ENCODE measurements at regions not wholly inside any gene's neighbourhood (a gene's known extent, or its start where the extent isn't known, plus 50 kb on each side); places are given as distances from the start of the nearest gene placed in this dataset.
A peak's percentile ranks its signal among the peaks of the same experiment; 100 is the strongest.

GRCh38 chrX:42505016-42505415 is 272.9 kb downstream of the PPP1R2C start:
- peak in 1 of 2 experiments; percentile 1 for DNase-seq

- DNase-seq = no peak
These were observed 278.3 kb downstream of the PPP1R2C start for GRCh38 chrX:42499620-42500019.

- DNase-seq = no peak
These were observed 280.6 kb downstream of the PPP1R2C start for GRCh38 chrX:42497356-42497755.

DNA sequence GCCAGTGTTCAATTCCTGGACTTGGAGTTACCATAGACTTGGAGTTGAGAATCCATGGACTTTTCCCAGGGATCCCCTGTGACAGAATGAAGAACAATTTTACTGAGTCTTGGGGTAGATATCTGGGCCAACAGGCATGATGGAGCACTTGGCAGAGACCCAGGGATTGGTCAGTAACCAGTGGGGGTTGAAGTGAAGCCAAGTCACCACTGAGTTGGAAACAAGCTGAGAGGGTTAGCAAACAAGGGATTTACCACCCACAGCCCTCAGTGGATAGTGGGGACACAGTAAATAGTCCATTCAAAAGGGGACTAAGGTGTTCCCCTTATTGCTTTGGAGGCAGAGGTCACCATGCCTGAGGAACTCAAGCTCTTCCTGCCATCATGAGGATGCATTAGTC is 281.7 kb downstream of the PPP1R2C start:
- no peak for DNase-seq

GRCh38 chrX:42495139-42495538 is 282.8 kb downstream of the PPP1R2C start:
- DNase-seq = no peak

- no peak for DNase-seq
These were observed 286.6 kb downstream of the PPP1R2C start for GRCh38 chrX:42491137-42491907.

GRCh38 chrX:42490111-42490510 is 287.9 kb downstream of the PPP1R2C start:
- no peak for DNase-seq

GRCh38 chrX:42485601-42486000 is 292.4 kb downstream of the PPP1R2C start:
- DNase-seq = no peak

- DNase-seq = no peak
These were observed 293.7 kb downstream of the PPP1R2C start for GRCh38 chrX:42484233-42484632.

DNA sequence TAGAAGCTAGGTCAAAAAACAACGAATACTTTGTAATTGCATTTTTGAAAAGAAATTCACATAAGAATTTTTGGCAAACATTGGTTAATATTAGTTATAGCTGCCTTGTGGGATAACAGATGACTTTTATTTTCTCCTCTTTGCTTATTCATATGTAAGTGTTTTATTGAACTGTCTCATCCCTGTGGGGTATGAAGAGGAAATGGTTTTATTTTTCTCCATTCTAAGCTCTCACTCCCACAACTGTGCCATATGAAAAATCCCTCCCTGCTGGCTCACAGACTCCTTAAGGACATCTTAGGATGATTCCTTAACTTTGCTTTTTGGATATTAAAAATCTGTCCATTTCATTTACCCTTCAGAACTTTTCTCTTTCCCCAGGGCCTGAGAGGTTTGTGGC is 300.6 kb downstream of the PPP1R2C start:
- DNase-seq = no peak

GRCh38 chrX:42472727-42473126 is 305.2 kb downstream of the PPP1R2C start:
- no peak for DNase-seq

DNA sequence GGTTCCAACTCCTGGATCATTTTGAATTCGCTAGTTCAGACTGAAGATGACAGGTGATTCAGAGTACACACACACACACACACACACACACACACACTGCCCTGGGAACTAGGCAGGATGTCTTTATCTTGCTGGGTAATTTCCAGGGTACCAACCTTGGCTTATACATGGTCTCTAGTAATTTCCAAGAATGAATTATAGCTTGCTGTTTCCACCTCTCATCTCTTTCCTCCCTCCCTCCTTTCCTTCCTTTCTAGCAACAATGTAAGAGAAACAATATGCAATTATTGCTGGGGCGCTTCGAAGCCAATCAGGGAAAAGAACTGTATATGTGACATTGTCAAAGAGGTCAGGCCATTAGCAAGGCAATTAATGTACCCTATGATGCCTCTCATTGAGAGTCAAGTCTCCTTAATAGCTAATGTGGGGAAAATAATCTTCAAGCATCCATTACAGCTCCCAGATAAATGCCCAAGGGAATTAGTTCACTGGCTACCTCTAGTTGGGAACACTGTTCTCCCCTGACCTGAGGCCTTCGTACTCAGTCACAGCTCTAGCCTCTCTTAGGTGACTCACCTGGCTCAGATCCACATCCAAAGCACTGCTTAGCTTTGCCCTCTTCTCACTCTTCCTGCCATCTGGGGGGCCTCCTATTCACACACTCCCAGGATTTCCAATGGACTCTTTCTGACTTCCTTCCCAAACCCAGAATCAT is 311.5 kb downstream of the PPP1R2C start:
- no peak for DNase-seq

- no peak for DNase-seq
These were observed 312.1 kb downstream of the PPP1R2C start for GRCh38 chrX:42465821-42466220.

- DNase-seq = no peak
These were observed 314.1 kb downstream of the PPP1R2C start for GRCh38 chrX:42463706-42464490.

DNA sequence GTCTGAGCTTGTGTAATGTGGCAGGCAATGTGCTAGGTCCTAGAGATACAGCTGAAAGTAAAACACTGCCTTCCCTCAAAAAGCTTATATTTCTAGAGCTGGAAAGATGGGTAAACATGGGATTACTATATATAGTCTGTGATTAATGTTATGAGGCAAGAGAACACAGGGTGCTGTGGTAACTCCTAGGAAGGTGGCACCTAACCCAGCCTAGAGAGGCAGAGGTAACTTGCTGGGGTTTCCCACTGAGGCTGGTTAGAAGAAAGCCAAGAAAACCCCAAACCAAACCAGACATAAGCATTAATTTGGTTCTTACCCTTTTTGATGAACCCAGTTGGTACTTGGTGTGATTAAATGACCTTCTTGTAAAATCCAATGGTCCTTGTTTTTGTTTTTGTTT is 315.0 kb downstream of the PPP1R2C start:
- no peak for DNase-seq

- DNase-seq = no peak
These were observed 317.3 kb downstream of the PPP1R2C start for GRCh38 chrX:42460706-42461105.

DNA sequence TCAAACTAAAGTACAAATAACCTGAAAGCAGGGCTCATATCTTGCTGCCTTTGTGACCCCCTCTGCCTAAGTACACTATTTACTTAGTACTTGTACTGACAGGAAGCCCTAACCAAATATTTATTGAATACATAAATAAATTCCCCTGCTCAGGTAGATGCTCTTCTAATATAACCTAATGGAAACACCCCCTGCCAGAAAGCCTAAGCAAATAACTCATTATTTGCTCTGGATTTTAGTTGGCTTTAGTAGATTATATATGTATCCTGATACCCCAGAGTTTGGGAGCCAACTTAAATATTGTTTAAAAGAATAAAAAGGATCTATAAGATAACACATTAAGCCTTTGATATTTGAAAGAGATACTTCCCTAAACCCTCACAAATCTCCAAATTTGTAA is 318.2 kb downstream of the PPP1R2C start:
- no peak for DNase-seq

DNA sequence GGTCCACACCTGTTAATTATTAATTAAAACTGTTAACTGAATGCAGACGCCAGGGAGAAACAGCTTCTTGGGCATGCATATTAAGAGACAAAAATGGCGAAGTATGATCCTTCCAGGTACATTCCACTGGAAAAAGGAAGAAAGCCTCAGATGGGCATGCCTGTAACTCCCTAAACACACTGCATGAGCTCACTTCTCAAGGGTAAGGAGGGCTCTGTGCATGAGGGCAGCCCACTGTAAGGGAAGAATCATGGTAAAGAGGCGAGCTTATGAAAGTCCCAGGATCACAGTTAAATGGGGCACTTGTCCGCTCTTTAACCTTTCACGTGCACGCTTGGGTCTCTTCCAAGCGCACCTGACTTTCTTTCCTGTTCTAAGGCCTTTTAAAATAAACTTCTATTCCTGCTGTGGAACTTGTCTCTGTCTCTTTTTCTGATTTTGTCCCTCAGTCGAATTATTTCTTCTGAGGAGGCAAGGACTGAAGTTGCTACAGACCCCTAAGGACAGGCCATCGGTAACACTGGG is 321.7 kb downstream of the PPP1R2C start:
- DNase-seq = no peak

DNA sequence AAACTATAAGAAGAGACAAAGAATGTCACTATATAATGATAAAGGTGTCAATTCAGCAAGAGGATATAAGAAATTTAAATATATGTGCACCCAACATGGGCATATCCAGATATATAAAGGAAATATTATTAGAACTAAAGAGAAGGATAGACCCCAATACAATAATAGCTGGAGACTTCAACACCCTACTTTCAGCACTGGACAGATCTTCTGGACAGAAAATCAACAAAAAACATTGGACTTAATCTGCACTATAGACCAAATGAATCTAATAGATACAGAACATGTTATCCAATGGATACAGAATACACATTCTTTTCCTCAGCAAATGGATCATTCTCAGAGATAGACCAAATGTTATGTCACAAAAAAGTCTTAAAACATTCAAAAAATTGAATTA is 327.7 kb downstream of the PPP1R2C start:
- no peak for DNase-seq

DNA sequence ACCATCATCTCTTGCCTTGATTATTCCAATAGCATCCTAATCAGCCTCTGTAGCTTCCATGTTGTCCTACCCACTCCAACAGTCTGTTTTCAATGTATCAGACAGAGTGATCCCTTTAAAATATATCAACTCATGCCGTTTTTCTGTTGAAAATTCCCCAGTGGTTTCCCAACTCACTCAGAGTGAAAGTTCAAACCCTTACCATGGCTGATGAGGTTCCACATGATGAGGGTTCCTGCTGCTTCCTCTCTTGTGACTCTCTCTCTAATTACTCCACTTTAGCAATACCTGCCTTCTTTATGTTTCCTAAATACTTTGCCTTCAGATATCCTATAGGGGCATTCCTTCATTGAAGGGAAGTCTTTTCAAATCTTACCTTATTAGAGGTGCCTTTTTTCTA is 334.7 kb downstream of the PPP1R2C start:
- DNase-seq = no peak

DNA sequence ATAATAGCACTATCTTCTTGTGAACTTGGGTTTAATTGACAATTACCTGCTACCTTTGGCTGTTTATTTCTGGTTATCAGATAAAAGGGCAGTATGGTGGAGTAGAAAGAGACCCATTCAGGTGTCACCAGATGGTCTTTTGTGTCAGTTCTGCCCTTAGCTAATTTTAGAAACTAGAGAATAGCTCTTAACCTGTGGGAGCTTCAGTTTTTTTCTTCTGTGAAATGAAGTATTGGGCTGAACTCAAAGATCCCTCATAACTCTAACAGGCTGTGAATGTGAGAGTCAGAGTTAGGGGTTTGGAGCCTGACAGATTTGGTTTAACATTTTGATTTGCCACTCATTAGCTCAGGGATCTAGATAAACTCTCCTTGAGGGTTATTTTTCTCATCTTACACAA is 335.2 kb downstream of the PPP1R2C start:
- DNase-seq = no peak

DNA sequence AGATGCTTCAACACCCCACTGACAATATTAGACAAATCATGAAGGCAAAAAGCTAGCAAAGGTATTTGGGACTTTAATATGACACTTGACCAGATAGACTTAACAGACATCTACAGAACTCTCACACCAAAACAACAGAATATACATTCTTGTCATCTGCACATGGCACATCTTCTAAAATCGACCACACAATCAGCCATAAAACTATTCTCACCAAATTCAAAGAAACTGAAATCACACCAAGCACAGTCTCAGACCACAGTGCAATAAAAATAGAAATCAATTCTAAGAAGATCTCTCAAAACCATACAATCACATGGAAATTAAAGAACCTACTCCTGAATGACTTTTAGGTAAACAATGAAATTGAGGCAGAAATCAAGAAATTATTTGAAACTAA is 340.8 kb downstream of the PPP1R2C start:
- DNase-seq = no peak

DNA sequence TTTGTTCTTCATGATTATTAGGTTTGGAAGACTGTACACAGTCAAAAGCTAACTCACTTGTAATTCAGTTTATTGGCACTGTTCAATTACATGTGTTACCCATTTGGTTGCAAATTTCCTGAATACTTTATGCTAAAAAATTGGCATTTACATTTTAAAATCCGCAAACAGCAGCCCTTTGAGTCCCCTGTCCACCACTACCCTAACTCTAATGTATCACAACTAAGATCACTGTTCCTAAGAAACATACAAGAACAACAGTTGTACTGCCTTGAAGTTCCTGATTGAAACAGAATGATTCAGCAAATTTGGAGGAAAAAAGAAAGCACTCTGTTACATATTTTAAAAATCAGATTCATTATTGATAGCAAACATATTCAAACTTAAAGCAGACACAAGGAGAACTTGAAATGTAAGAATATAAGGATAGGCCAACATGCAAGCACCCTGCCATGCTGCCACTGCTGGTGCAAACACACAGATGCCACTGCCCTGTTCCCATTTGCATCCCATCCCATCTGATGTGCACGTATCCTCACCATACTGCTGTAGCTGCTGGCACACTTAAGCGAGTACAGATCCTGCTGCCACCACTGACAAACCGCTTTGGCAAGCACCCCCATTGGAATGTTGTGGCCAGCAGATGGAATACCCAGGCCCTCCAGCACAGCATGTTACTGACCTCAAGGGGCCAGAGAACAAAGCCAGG is 343.4 kb downstream of the PPP1R2C start:
- no peak for DNase-seq
